ENCODE measurements at regions not wholly inside any gene's neighbourhood (a gene's known extent, or its start where the extent isn't known, plus 50 kb on each side); places are given as distances from the start of the nearest gene placed in this dataset.
"Not testable (repeated sequence)": the region's sequence is repeated elsewhere in the genome, so short reads cannot be mapped to it uniquely, and the experiment has no call there.

GRCh38 chr2:131672471-131673399 lies 145.0 kb downstream of the CCDC74A start:
- H3K36me3 ChIP-seq (ENCODE audit: insufficient read depth, low read length); H3K79me2 ChIP-seq (ENCODE audit: insufficient read depth, low read length); H3K27me3 ChIP-seq (ENCODE audit: insufficient read depth, low read length); H4K20me1 ChIP-seq (ENCODE audit: insufficient read depth, low read length); H3K27ac ChIP-seq (ENCODE audit: low read depth, low read length); H3K9me3 ChIP-seq (ENCODE audit: low read depth, low read length): not testable (repeated sequence)
- peak; percentile 53 for TF ChIP-seq CTCF (IDR thresholded peaks at IDR 0.05; ENCODE audit: extremely low read depth, low read depth, low read length)
- peaks cover 13% of the 10 kb centered on the region for H3K4me1 ChIP-seq (ENCODE audit: insufficient read depth, low read length)
- H2AFZ ChIP-seq (ENCODE audit: low read length) = peak overlapping the region; percentile 41
- H3K4me3 ChIP-seq (ENCODE audit: insufficient read depth, low read length) = peak overlapping the region; percentile 50
- DNase-seq (ENCODE audit: insufficient read length, low spot score, missing footprints) = peak; percentile 78
- peak overlapping the region; percentile 78 for H3K4me2 ChIP-seq (ENCODE audit: insufficient read depth, low read length)

GRCh38 chr2:131673400-131674173 lies 145.9 kb downstream of the CCDC74A start:
- no peaks in the 10 kb centered on the region for H4K20me1 ChIP-seq (ENCODE audit: insufficient read depth, low read length)
- no peaks in the 10 kb centered on the region for H3K79me2 ChIP-seq (ENCODE audit: insufficient read depth, low read length)
- no peaks in the 10 kb centered on the region for H3K36me3 ChIP-seq (ENCODE audit: insufficient read depth, low read length)
- H2AFZ ChIP-seq (ENCODE audit: low read length) = peak overlapping the region; percentile 41
- no peak overlapping the region for H3K27ac ChIP-seq (ENCODE audit: low read depth, low read length)
- H3K4me1 ChIP-seq (ENCODE audit: insufficient read depth, low read length) = peaks cover 13% of the 10 kb centered on the region
- H3K9me3 ChIP-seq (ENCODE audit: low read depth, low read length) = no peaks in the 10 kb centered on the region
- peak overlapping the region; percentile 46 for H3K4me3 ChIP-seq (ENCODE audit: insufficient read depth, low read length)
- peak; percentile 93 for DNase-seq (ENCODE audit: insufficient read length, low spot score, missing footprints)
- peak; percentile 72 for TF ChIP-seq CTCF (IDR thresholded peaks at IDR 0.05; ENCODE audit: extremely low read depth, low read depth, low read length)
- no peaks in the 10 kb centered on the region for H3K27me3 ChIP-seq (ENCODE audit: insufficient read depth, low read length)
- H3K4me2 ChIP-seq (ENCODE audit: insufficient read depth, low read length) = peak overlapping the region; percentile 78

GRCh38 chr2:131674174-131674507 lies 146.5 kb downstream of the CCDC74A start:
- no peak for DNase-seq (ENCODE audit: insufficient read length, low spot score, missing footprints)
- peak; percentile 4 for TF ChIP-seq CTCF (IDR thresholded peaks at IDR 0.05; ENCODE audit: extremely low read depth, low read depth, low read length)
- Histone ChIP-seq H3K9me3 (ENCODE audit: low read depth, low read length) (no peaks in the 10 kb centered on the region), H4K20me1 (ENCODE audit: insufficient read depth, low read length) (no peaks in the 10 kb centered on the region), H3K79me2 (ENCODE audit: insufficient read depth, low read length) (no peaks in the 10 kb centered on the region), H3K27me3 (ENCODE audit: insufficient read depth, low read length) (no peaks in the 10 kb centered on the region), H3K27ac (ENCODE audit: low read depth, low read length) (no peak overlapping the region), H3K4me3 (ENCODE audit: insufficient read depth, low read length) (no peak overlapping the region), H3K4me1 (ENCODE audit: insufficient read depth, low read length) (peaks cover 13% of the 10 kb centered on the region), H3K36me3 (ENCODE audit: insufficient read depth, low read length) (no peaks in the 10 kb centered on the region), H2AFZ (ENCODE audit: low read length) (no peak overlapping the region), H3K4me2 (ENCODE audit: insufficient read depth, low read length) (peak overlapping the region; percentile 78)

- not testable (repeated sequence) for DNase-seq (ENCODE audit: insufficient read length, low spot score, missing footprints); H3K27me3 ChIP-seq (ENCODE audit: insufficient read depth, low read length); H4K20me1 ChIP-seq (ENCODE audit: insufficient read depth, low read length); H3K36me3 ChIP-seq (ENCODE audit: insufficient read depth, low read length); H3K9me3 ChIP-seq (ENCODE audit: low read depth, low read length)
- peak overlapping the region; percentile 91 for H3K27ac ChIP-seq (ENCODE audit: low read depth, low read length)
- H3K4me1 ChIP-seq (ENCODE audit: insufficient read depth, low read length) = peaks cover 29% of the 10 kb centered on the region
- peak overlapping the region; percentile 81 for H3K4me2 ChIP-seq (ENCODE audit: insufficient read depth, low read length)
- H3K4me3 ChIP-seq (ENCODE audit: insufficient read depth, low read length) = peak overlapping the region; percentile 81
- H3K79me2 ChIP-seq (ENCODE audit: insufficient read depth, low read length) = peaks cover 45% of the 10 kb centered on the region
- H2AFZ ChIP-seq (ENCODE audit: low read length) = peak overlapping the region; percentile 94
Observed at GRCh38 chr2:131681611-131682121, 154.0 kb downstream of the CCDC74A start.
